Activated CD4-positive, alpha-beta memory T cell treated with anti-CD3 and anti-CD28 coated beads for 36 hours (primary cell): ENCODE measurements at regions not wholly inside any gene's neighbourhood (a gene's known extent, or its start where the extent isn't known, plus 50 kb on each side); places are given as distances from the start of the nearest gene placed in this dataset.

Experiments
- CTCF ChIA-PET: fragments of 350-600 bp; sonication (Branson Sonifier 250); formaldehyde crosslinking; loops from one replicate; lab custom pipeline; 2021; ENCODE audit warnings: antibody characterized with exemption, inconsistent platforms; lab: Charles Lee
- POLR2A ChIA-PET: fragments of 350-600 bp; sonication (Branson Sonifier 250); formaldehyde crosslinking; loops from one replicate; lab custom pipeline; 2021; ENCODE audit warnings: antibody characterized with exemption; lab: Charles Lee
- DNase-seq: peaks from one replicate; pipeline ENCODE4 v3.0.0-alpha.2; 2020
- H3K27ac Mint-ChIP-seq: one replicate; pipeline ENCODE4 v1.8.0; 2021; ENCODE audit warnings: mixed read lengths
- H3K27me3 Mint-ChIP-seq: one replicate; pipeline ENCODE4 v1.8.0; 2021; ENCODE audit warnings: mixed read lengths
- H3K36me3 Mint-ChIP-seq: one replicate; pipeline ENCODE4 v1.8.0; 2021; ENCODE audit warnings: mixed read lengths
- H3K4me1 Mint-ChIP-seq: one replicate; pipeline ENCODE4 v1.8.0; 2021; ENCODE audit warnings: low read depth, mixed read lengths
- H3K4me3 Mint-ChIP-seq: one replicate; pipeline ENCODE4 v1.8.0; 2021; ENCODE audit warnings: mild to moderate bottlenecking, mixed read lengths
- H3K9me3 Mint-ChIP-seq: one replicate; pipeline ENCODE4 v1.8.0; 2021; ENCODE audit warnings: mixed read lengths
- intact Hi-C: fragments of 100-400 bp; cut with micrococcal nuclease; formaldehyde crosslinking; loops from one replicate; pipeline ENCODE4 v1.15.1; 2023

- Mint-ChIP-seq H3K27ac (no peak overlapping the region), H3K36me3 (no peaks in the 10 kb centered on the region), H3K27me3 (no peaks in the 10 kb centered on the region), H3K4me1 (no peaks in the 10 kb centered on the region), H3K9me3 (no peaks in the 10 kb centered on the region), H3K4me3 (no peak overlapping the region)
- CTCF ChIA-PET: no interaction called here
- POLR2A ChIA-PET: no interaction called here
- intact Hi-C loops: no loop called here
- no peak for DNase-seq
Measured at GRCh38 chr9:17013010-17013409, 121.8 kb upstream of the CNTLN start.

GRCh38 chr9:17011880-17012279 is 123.0 kb upstream of the CNTLN start:
- Mint-ChIP-seq H3K4me3 (no peak overlapping the region), H3K36me3 (no peaks in the 10 kb centered on the region), H3K27ac (no peak overlapping the region), H3K27me3 (no peaks in the 10 kb centered on the region), H3K4me1 (no peaks in the 10 kb centered on the region), H3K9me3 (no peaks in the 10 kb centered on the region)
- no peak for DNase-seq
- ChIA-PET POLR2A (no interaction called here), CTCF (no interaction called here)
- intact Hi-C loops: no loop called here

- ChIA-PET CTCF (no interaction called here), POLR2A (interaction anchor here (0.6 kb wide), 1 partner anchor 118 kb away, joined by 3 read pairs; no protein-coding TSS in a partner anchor)
- intact Hi-C loops: no loop called here
- no peak overlapping the region for H3K4me3 Mint-ChIP-seq
- H3K36me3 Mint-ChIP-seq: no peaks in the 10 kb centered on the region
- DNase-seq: no peak
- no peak overlapping the region for H3K27ac Mint-ChIP-seq
- no peaks in the 10 kb centered on the region for H3K27me3 Mint-ChIP-seq
- H3K9me3 Mint-ChIP-seq: no peaks in the 10 kb centered on the region
- no peaks in the 10 kb centered on the region for H3K4me1 Mint-ChIP-seq
Measured at GRCh38 chr9:17009071-17009470, 125.8 kb upstream of the CNTLN start.

GRCh38 chr9:17005056-17005823 is 129.6 kb upstream of the CNTLN start:
- POLR2A ChIA-PET: no interaction called here
- Mint-ChIP-seq H3K9me3 (no peaks in the 10 kb centered on the region), H3K27me3 (no peaks in the 10 kb centered on the region), H3K4me1 (no peaks in the 10 kb centered on the region), H3K36me3 (no peaks in the 10 kb centered on the region), H3K27ac (no peak overlapping the region), H3K4me3 (no peak overlapping the region)
- no peak for DNase-seq
- intact Hi-C loops: no loop called here
- CTCF ChIA-PET: no interaction called here

- ChIA-PET POLR2A (no interaction called here), CTCF (no interaction called here)
- Mint-ChIP-seq H3K27ac (no peak overlapping the region), H3K4me3 (no peak overlapping the region), H3K36me3 (no peaks in the 10 kb centered on the region), H3K9me3 (no peaks in the 10 kb centered on the region), H3K4me1 (no peaks in the 10 kb centered on the region), H3K27me3 (no peaks in the 10 kb centered on the region)
- DNase-seq: no peak
- intact Hi-C loops: no loop called here
Measured at GRCh38 chr9:17004500-17004899, 130.3 kb upstream of the CNTLN start.

GRCh38 chr9:17003576-17004240 is 131.1 kb upstream of the CNTLN start:
- H3K4me3 Mint-ChIP-seq: no peak overlapping the region
- H3K4me1 Mint-ChIP-seq: no peaks in the 10 kb centered on the region
- H3K27ac Mint-ChIP-seq: no peak overlapping the region
- CTCF ChIA-PET: no interaction called here
- intact Hi-C loops: no loop called here
- POLR2A ChIA-PET: no interaction called here
- no peaks in the 10 kb centered on the region for H3K36me3 Mint-ChIP-seq
- no peak for DNase-seq
- H3K9me3 Mint-ChIP-seq: peaks cover 3% of the 10 kb centered on the region
- H3K27me3 Mint-ChIP-seq: no peaks in the 10 kb centered on the region

GRCh38 chr9:16996901-16997491 is 126.5 kb upstream of the BNC2 start:
- Mint-ChIP-seq H3K4me3 (no peak overlapping the region), H3K27ac (no peak overlapping the region), H3K4me1 (no peaks in the 10 kb centered on the region), H3K9me3 (peaks cover 40% of the 10 kb centered on the region), H3K27me3 (no peaks in the 10 kb centered on the region), H3K36me3 (no peaks in the 10 kb centered on the region)
- intact Hi-C loops: no loop called here
- DNase-seq: no peak
- POLR2A ChIA-PET: no interaction called here
- CTCF ChIA-PET: no interaction called here

- Mint-ChIP-seq H3K36me3 (no peaks in the 10 kb centered on the region), H3K4me3 (no peak overlapping the region), H3K27ac (no peak overlapping the region), H3K27me3 (no peaks in the 10 kb centered on the region), H3K9me3 (peaks cover 26% of the 10 kb centered on the region), H3K4me1 (no peaks in the 10 kb centered on the region)
- ChIA-PET CTCF (no interaction called here), POLR2A (no interaction called here)
- DNase-seq: no peak
- intact Hi-C loops: no loop called here
Measured at GRCh38 chr9:16992138-16992537, 121.7 kb upstream of the BNC2 start.

GRCh38 chr9:16987026-16987425 is 116.6 kb upstream of the BNC2 start:
- no peaks in the 10 kb centered on the region for H3K27me3 Mint-ChIP-seq
- no peak overlapping the region for H3K27ac Mint-ChIP-seq
- H3K9me3 Mint-ChIP-seq: peaks cover 2% of the 10 kb centered on the region
- POLR2A ChIA-PET: no interaction called here
- CTCF ChIA-PET: no interaction called here
- no peaks in the 10 kb centered on the region for H3K4me1 Mint-ChIP-seq
- H3K4me3 Mint-ChIP-seq: no peak overlapping the region
- H3K36me3 Mint-ChIP-seq: no peaks in the 10 kb centered on the region
- intact Hi-C loops: no loop called here
- no peak for DNase-seq

GRCh38 chr9:16986556-16986955 is 116.1 kb upstream of the BNC2 start:
- DNase-seq: no peak
- H3K27ac Mint-ChIP-seq: no peak overlapping the region
- ChIA-PET POLR2A (no interaction called here), CTCF (no interaction called here)
- no peaks in the 10 kb centered on the region for H3K4me1 Mint-ChIP-seq
- peaks cover 2% of the 10 kb centered on the region for H3K9me3 Mint-ChIP-seq
- intact Hi-C loops: no loop called here
- H3K36me3 Mint-ChIP-seq: no peaks in the 10 kb centered on the region
- no peak overlapping the region for H3K4me3 Mint-ChIP-seq
- no peaks in the 10 kb centered on the region for H3K27me3 Mint-ChIP-seq

- Mint-ChIP-seq H3K36me3 (no peaks in the 10 kb centered on the region), H3K27ac (no peak overlapping the region), H3K4me3 (no peak overlapping the region), H3K9me3 (peaks cover 2% of the 10 kb centered on the region), H3K4me1 (no peaks in the 10 kb centered on the region), H3K27me3 (no peaks in the 10 kb centered on the region)
- intact Hi-C loops: no loop called here
- DNase-seq: no peak
- ChIA-PET CTCF (no interaction called here), POLR2A (no interaction called here)
Measured at GRCh38 chr9:16985559-16986348, 115.3 kb upstream of the BNC2 start.

GRCh38 chr9:16982780-16983310 is 112.4 kb upstream of the BNC2 start:
- CTCF ChIA-PET: no interaction called here
- H3K36me3 Mint-ChIP-seq: no peaks in the 10 kb centered on the region
- no peak overlapping the region for H3K27ac Mint-ChIP-seq
- no peaks in the 10 kb centered on the region for H3K27me3 Mint-ChIP-seq
- DNase-seq: no peak
- H3K9me3 Mint-ChIP-seq: peaks cover 6% of the 10 kb centered on the region
- intact Hi-C loops: no loop called here
- POLR2A ChIA-PET: no interaction called here
- no peaks in the 10 kb centered on the region for H3K4me1 Mint-ChIP-seq
- no peak overlapping the region for H3K4me3 Mint-ChIP-seq
